Lung microvascular endothelial cell (primary cell): ENCODE measurements at regions not wholly inside any gene's neighbourhood (a gene's known extent, or its start where the extent isn't known, plus 50 kb on each side); places are given as distances from the start of the nearest gene placed in this dataset.
"Not testable (repeated sequence)": the region's sequence is repeated elsewhere in the genome, so short reads cannot be mapped to it uniquely, and the experiment has no call there.

Source experiments
- DNase-seq, 2 donors: peaks; one replicate each; pipeline versions ENCODE4 v3.0.0 to v3.0.0-alpha.2; 2010; ENCODE audit warnings: low read depth in 2 of 2

GRCh38 chr19:32032561-32032960, 312.8 kb upstream of the ZNF507 start:
- DNase-seq, result no peak

GRCh38 chr19:32035626-32036025, 309.8 kb upstream of the ZNF507 start:
- no peak for DNase-seq

GRCh38 chr19:32038021-32038920, 307.1 kb upstream of the ZNF507 start:
- DNase-seq, result no peak

GRCh38 chr19:32038961-32039360, 306.4 kb upstream of the ZNF507 start:
- DNase-seq, result no peak

- DNase-seq, result no peak
These were observed 306.0 kb upstream of the ZNF507 start for GRCh38 chr19:32039440-32039839.

- DNase-seq, result no peak
These were observed 305.2 kb upstream of the ZNF507 start for GRCh38 chr19:32040236-32040635.

DNA sequence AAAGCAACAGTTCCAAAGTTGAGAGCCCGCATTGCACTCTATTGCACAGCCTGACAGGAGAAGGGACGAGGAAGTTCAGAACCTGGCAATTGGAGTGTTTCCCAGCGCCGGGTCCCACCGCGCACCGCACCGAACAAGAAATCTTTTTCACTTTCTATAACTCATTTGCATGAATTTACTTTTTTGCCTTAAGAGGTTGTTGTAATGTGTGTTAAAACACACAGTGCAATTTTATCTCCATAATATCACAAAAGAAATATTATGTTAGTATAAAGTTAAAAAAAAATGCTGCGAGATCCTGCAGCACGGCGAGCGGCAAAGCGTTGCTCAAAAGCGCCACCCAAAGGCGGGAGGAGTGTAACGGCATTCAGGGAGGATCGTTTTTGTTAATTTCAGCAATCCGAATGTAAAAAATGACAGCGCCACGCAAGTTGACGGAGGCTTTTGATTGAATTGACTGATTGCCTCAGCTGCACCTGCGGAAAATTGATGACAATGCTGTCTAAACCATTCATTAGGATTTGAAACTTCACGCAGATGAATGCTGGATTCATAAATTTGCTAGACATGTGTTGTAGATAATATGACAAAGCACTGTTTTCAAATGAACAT, 303.6 kb upstream of the ZNF507 start:
- peak in 1 of 2 donors; percentile 25 for DNase-seq

DNA sequence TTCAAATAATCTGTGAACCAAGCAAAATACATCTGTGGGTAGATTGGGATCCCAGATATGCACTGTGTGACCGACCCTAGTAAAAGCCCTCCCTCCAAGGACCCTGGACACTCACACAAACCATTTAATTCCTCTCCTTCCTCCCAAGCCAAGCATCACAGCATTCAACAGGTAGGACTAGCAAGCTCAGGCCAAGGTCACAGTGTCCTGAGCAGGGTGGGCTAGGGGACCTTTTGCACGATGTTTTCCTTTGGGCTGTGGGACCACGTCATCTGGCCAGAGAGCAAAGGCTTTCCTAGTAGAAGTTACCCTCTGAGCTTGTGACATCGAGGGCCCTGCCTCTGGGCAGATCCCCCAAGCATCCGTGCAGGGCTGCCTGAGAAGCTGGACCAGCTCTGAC, 297.6 kb upstream of the ZNF507 start:
- no peak for DNase-seq

DNA sequence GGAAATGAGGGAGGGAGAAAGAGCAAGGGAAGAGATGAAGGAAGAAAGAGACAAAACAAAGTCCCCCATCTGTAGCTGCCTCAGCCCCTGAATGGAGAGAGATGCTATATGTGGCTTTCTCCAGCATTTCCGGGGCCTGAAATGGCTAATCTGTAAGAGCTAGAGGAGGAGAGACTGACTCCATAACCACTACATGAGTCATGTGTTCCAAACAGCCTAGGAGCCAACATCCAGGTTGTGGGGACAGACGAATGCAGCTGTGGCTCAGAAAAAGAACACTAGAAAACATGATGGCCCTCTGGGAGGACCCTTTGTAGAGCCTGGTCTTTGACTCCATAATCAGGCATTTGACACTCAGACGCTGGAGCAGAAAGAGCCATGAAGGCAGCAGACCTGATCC, 292.0 kb upstream of the ZNF507 start:
- DNase-seq, result no peak

DNA sequence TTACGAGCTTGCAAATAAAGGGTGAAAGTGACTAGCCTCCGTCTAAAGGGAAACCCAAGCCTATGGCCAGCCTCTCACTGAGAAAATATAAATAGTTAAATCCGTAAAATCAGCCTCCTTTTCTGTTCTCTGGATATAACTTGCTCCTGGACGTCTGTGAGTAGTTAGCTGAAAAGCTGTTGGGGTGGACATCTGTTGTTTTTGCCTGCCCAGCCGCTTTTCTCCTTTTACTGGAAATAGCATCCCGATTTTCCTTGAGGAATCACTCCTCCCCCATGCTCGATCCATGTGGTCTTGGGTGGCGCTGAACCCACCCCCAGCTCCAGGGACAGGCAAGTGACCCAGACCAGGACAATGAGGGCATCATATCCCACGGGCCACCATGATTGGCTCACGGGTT, 291.5 kb upstream of the ZNF507 start:
- no peak for DNase-seq

DNA sequence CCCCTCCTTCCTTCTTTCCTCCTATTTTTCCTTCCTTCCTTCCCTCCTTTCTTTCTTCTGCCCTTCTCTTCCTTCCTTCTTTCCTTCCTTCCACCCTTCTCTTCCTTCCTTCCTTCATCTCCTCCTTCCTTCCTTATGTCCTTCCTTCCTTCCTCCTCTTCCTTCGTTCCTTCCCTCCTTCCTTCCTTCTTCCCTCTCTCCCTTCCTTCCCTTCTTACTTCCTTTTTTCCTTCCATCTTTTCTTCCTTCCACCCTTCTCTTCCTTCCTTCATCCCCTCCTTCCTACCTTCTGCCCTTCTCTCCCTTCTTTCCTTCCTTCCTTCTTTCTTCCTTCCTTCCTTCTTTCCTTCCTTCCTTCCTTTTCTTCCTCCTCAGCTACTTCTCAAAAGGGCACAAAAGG, 287.3 kb upstream of the ZNF507 start:
- no peak for DNase-seq

- no peak for DNase-seq
These were observed 284.1 kb upstream of the ZNF507 start for GRCh38 chr19:32061315-32061714.

DNA sequence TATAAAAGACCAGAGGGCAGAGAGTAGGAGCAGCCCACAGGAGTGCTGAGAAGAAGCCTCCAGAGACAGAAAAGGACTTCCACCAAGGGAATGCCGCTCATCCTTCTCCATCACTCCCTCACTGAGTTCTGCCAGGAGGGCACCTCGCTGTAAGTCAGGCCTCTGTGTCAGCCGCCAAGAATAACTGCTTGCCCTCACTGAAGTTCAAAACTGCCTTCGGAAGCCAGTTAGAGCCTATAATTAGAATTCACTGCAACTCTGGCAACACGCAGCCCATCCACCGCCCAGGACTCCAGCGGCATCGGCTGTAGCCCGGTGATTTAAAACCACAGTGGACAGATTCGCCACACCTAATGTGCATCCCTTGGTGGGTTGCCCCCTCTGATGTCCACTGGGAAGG, 281.8 kb upstream of the ZNF507 start:
- no peak for DNase-seq

DNA sequence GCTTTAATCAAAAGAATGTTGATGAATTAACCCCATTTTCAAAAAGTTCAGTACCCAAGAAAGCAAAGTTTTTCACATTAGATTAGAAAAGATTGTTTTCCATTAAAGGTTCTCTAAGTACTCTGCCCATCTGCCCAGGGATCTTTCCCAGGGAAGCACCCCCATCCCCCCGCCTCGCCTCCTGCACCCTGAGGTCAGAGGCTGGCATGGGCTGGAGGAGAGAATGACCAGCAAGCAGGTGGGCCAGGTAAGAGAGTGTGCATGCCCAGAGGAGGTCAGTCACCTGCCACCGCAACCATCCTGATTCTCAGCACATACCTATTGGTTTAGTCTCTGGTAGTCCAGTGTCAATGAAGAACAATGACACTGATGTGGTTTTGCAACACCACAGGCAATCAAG, 279.4 kb upstream of the ZNF507 start:
- DNase-seq, result no peak

- no peak for DNase-seq
These were observed 277.7 kb upstream of the ZNF507 start for GRCh38 chr19:32067685-32068084.

GRCh38 chr19:32068793-32069192, 276.6 kb upstream of the ZNF507 start:
- no peak for DNase-seq

GRCh38 chr19:32070101-32070500, 275.3 kb upstream of the ZNF507 start:
- no peak for DNase-seq

DNA sequence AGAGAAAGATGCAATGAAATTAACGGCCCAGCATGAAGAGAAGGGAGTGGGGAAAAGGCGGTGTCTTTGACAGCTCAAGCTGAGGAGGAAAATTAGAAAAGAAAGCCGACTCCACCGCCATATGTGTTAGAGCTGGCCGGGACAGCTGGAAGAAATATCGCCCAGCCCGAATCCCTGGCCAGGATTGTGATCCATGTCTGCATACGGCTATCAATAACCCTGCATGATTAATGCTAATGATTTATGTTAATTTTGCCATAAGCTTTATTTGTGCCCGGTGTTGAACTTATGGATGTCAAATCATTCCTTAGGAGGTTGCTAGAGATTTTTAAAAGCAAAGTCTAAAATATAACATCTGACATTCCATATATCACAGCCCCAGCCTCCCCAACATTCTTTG, 263.4 kb upstream of the ZNF507 start:
- DNase-seq, result no peak

- DNase-seq, result not testable (repeated sequence)
These were observed 260.6 kb upstream of the ZNF507 start for GRCh38 chr19:32084756-32085363.

GRCh38 chr19:32091241-32091640, 254.2 kb upstream of the ZNF507 start:
- no peak for DNase-seq

DNA sequence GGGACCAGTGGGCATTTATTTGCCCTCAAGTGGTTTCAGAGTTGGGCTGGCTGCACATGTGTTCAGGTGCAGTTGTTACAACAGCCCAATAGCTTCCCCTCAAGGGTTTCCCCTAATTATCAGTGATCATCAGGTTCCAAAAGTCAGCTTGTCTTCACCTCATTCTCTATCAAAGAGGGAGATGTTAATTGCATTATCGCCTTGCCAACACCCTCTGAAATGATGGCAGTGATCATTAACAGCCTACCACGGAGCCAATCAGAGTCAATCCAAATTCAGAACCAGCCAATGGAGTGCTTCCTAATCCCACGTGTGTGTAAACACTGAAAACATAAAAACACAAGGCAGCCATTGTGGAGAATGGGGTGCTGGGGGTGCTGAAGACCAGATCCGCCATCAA, 248.4 kb upstream of the ZNF507 start:
- DNase-seq, result no peak

DNA sequence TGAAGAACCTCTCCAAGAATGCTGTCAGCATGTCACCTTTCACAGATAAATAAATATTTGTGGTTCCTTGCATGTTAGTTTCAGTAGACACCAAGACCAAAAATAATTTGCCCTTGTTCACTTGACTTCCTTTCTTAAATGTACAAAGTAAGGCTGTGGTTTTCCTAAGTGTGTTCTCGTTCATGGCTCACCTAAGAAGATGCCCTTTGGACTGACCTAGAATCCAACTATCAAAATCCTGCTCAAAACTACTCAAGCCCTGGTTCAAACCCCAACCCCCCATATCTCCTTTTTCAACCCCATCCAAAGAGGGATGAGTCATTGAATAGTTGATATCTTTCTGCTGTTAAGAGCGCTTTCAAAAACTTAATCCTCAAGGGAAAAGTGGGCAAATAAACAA, 247.8 kb upstream of the ZNF507 start:
- no peak for DNase-seq

- no peak for DNase-seq
These were observed 246.4 kb upstream of the ZNF507 start for GRCh38 chr19:32098968-32099367.
